Mammary epithelial cell (primary cell): ENCODE measurements at regions not wholly inside any gene's neighbourhood (a gene's known extent, or its start where the extent isn't known, plus 50 kb on each side); places are given as distances from the start of the nearest gene placed in this dataset.
"Not testable (repeated sequence)": the region's sequence is repeated elsewhere in the genome, so short reads cannot be mapped to it uniquely, and the experiment has no call there.

Experiments used
- CTCF ChIP-seq, 2 donors: IDR thresholded peaks in 1 of 2; conservative IDR thresholded peaks in 1 of 2; 2 replicates each; pipeline ENCODE4 v1.5.1; 2011 to 2012; ENCODE audit warnings: inconsistent platforms in 2 of 2, low read length in 2 of 2, mild to moderate bottlenecking in 2 of 2, control low read depth in 1 of 2, low read depth in 1 of 2; ENCODE audit not compliant: insufficient read depth in 1 of 2; ENCODE audit errors: extremely low read depth in 1 of 2
- EZH2 ChIP-seq: IDR thresholded peaks from 2 replicates; pipeline ENCODE4 v1.6.1; 2012; ENCODE audit warnings: low read length, inconsistent platforms, borderline replicate concordance

- not testable (repeated sequence) for TF ChIP-seq EZH2; CTCF (conservative IDR thresholded peaks at IDR 0.05 in 1 of 2, IDR thresholded peaks at IDR 0.05 in 1 of 2; ENCODE audit: extremely low read depth in 1 of 2, insufficient read depth in 1 of 2, low read depth in 1 of 2, low read length in 2 of 2)
Measured at GRCh38 chr4:42292192-42292591, 105.1 kb upstream of the SHISA3 start.
